BJ (cell line): ENCODE measurements at regions not wholly inside any gene's neighbourhood (a gene's known extent, or its start where the extent isn't known, plus 50 kb on each side); places are given as distances from the start of the nearest gene placed in this dataset.

ENCODE experiments used
- CTCF ChIA-PET: fragments of 350-600 bp; formaldehyde crosslinking; extraction: SDS; loops from one replicate; lab custom pipeline; 2021; ENCODE audit warnings: antibody characterized with exemption, inconsistent platforms; lab: Yijun Ruan, JAX
- POLR2A ChIA-PET: fragments of 300-600 bp; sonication (Branson Sonifier 250); formaldehyde crosslinking; extraction: SDS; loops from one replicate; lab custom pipeline; 2021; ENCODE audit warnings: antibody characterized with exemption; lab: Charles Lee
- DNase-seq: peaks from one replicate; pipeline ENCODE4 v3.0.0-alpha.2; 2011; ENCODE audit warnings: low read depth
- H3K27me3 ChIP-seq: 2 replicates; pipeline ENCODE4 v1.6.0; 2011; ENCODE audit warnings: low read length; ENCODE audit not compliant: control insufficient read depth, insufficient read depth
- H3K36me3 ChIP-seq: 2 replicates; pipeline ENCODE4 v1.5.1; 2011; ENCODE audit warnings: low read length; ENCODE audit not compliant: control insufficient read depth, insufficient read depth
- H3K4me3 ChIP-seq: 2 replicates; pipeline ENCODE4 v1.5.1; 2011; ENCODE audit warnings: low read depth, mild to moderate bottlenecking, control low read depth, low read length
- TF ChIP-seq, protein P1 (sequence below): IDR thresholded peaks from 2 replicates; pipeline ENCODE4 v1.5.1; 2011; ENCODE audit warnings: low read depth, mild to moderate bottlenecking, control low read depth, inconsistent platforms, low read length, moderate library complexity; ENCODE audit not compliant: insufficient read depth

DNA sequence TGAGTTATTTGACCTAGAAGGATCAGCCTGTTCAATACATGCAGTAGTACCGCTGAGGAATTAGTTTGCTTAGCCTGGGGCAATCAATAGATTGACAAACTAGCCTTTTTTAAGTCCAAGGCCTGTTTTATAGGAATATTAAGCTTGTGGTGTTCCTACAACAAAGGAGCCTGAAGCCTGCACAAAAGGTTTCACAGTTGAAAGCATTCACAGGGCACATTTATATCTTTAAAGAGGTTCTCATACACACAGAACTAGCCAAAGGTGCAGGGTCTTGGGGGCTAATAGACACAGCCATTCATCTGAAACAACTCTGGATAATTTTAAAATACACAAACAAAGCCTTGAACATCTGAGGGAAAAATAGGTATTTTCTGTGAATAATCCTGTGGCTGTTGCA is 160.3 kb downstream of the RPS29 start:
- no peak for DNase-seq
- CTCF ChIA-PET: no interaction called here
- POLR2A ChIA-PET: no interaction called here

DNA sequence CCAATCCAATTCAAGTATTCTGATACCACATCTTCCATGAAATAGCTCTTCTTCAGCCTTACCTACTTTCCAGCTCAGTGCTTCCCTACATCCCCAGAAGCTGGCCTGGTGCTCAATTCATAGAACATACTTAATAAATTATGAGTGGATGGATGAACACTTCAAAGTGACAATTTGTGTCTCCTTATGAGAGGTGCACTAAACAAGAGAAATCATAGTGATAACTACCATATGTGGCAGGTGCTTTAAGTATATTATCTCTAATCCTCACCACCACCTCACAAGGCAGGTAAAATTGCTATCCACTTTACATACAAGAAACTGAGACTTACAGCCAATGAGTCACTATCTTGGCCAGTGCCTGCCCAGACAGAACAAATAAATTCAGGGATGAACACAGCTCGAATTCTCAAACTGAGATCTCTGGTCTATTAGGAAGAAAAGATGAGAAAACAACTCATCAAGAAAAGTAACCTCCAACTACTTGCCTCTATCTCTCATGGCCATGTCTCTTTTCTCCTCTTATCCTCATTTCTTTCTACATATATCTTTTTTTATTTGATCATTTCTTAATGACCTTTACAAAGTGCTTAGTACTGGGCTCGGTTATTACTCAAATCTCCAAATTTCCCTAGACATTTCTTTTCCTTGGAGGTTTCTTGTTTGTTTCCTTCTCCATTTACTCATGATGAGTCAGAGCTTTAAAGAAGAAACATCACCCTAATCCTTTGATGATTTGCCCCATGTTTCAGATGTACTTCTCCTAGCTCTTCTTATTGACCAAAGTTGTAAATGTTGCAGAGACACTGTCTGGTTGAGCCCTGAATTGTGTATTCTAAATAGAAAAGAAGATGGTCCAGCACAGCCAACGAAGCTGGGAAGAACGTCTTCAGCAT is 161.5 kb downstream of the RPS29 start:
- Histone ChIP-seq H3K4me3 (no peak overlapping the region), H3K36me3 (no peaks in the 10 kb centered on the region), H3K27me3 (no peaks in the 10 kb centered on the region)
- CTCF ChIA-PET: no interaction called here
- POLR2A ChIA-PET: no interaction called here
- TF ChIP-seq, protein P1, sequence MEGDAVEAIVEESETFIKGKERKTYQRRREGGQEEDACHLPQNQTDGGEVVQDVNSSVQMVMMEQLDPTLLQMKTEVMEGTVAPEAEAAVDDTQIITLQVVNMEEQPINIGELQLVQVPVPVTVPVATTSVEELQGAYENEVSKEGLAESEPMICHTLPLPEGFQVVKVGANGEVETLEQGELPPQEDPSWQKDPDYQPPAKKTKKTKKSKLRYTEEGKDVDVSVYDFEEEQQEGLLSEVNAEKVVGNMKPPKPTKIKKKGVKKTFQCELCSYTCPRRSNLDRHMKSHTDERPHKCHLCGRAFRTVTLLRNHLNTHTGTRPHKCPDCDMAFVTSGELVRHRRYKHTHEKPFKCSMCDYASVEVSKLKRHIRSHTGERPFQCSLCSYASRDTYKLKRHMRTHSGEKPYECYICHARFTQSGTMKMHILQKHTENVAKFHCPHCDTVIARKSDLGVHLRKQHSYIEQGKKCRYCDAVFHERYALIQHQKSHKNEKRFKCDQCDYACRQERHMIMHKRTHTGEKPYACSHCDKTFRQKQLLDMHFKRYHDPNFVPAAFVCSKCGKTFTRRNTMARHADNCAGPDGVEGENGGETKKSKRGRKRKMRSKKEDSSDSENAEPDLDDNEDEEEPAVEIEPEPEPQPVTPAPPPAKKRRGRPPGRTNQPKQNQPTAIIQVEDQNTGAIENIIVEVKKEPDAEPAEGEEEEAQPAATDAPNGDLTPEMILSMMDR: no peak
- no peak for DNase-seq

More for the DNA sequence above, 160.3 kb downstream of the RPS29 start:
- TF ChIP-seq, protein P1: no peak
- H3K4me3 ChIP-seq: no peak overlapping the region
- H3K27me3 ChIP-seq: no peaks in the 10 kb centered on the region
- no peaks in the 10 kb centered on the region for H3K36me3 ChIP-seq

DNA sequence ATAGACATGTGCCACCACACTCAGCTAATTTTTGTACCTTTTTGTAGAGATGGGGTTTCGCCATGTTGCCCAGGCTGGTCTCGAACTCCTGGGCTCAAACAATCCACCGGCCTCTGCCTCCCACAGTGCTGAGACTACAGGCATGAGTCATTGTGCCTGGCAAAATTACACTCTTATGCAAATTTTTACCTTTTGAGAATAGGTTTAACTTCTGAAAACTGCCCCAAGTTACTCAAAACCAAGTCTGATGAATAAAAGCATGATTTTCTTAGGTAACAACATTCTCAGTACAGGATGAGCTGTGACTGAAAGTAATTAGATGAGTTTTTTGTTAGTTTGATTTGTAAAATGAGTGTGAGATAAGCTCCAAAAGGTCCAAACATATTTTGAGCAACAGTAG is 166.0 kb downstream of the RPS29 start:
- TF ChIP-seq, protein P1: no peak
- Histone ChIP-seq H3K4me3 (no peak overlapping the region), H3K27me3 (no peaks in the 10 kb centered on the region), H3K36me3 (no peaks in the 10 kb centered on the region)
- DNase-seq: no peak
- CTCF ChIA-PET: interaction anchor here (0.6 to 1.4 kb wide), 2 partner anchors 13 to 21 kb away, joined by 3 read pairs; no protein-coding TSS in a partner anchor
- POLR2A ChIA-PET: no interaction called here

DNA sequence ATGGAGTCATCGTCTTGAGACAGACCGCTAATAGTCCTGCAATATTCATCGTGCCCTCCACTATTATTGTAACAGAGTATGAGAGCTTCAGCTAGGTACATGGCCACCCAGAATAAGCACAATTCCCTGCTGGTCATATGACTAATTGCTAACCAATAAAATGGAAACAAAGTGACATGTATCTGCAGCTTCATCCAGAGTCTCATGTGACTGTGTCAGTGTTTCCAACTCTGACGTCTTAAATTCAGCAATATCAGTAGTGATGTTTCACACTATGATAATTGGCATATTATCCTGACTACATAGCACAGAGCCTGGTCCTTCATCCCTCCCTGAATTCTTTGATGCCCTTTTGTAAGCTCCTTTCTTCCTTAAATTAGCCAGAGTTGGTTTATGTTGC is 167.4 kb downstream of the RPS29 start:
- DNase-seq: no peak
- no peaks in the 10 kb centered on the region for H3K36me3 ChIP-seq
- no peak overlapping the region for H3K4me3 ChIP-seq
- TF ChIP-seq, protein P1: no peak
- H3K27me3 ChIP-seq: no peaks in the 10 kb centered on the region
- POLR2A ChIA-PET: no interaction called here
- CTCF ChIA-PET: no interaction called here

DNA sequence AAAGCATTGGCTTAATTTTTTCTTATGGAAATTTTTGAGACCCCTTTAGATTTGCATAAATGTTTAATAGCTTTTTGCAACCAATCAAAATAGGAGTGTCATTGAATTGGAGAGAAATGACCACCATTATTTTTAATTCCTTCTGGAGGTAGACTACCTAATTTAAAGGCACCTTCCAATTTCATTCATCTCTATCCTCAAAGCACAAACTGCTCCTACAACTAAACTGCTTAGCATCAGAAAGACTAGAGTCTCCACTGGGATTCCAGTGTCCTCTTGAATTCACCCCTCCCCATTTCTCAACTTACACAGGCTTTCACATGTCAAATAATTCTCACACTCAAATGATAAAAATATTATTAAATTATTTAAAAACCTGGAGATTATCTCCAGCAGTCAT is 168.4 kb downstream of the RPS29 start:
- TF ChIP-seq, protein P1: no peak
- no peaks in the 10 kb centered on the region for H3K27me3 ChIP-seq
- CTCF ChIA-PET: no interaction called here
- H3K36me3 ChIP-seq: no peaks in the 10 kb centered on the region
- H3K4me3 ChIP-seq: no peak overlapping the region
- POLR2A ChIA-PET: no interaction called here
- DNase-seq: no peak
